Fibroblast of lung (primary cell): ENCODE measurements at regions not wholly inside any gene's neighbourhood (a gene's known extent, or its start where the extent isn't known, plus 50 kb on each side); places are given as distances from the start of the nearest gene placed in this dataset.

Experiments
- DNase-seq, 2 donors: peaks; one replicate each; pipeline versions ENCODE4 v3.0.0 to v3.0.0-alpha.2; 2010; ENCODE audit warnings: low read depth in 2 of 2
- H2AFZ ChIP-seq: 2 replicates; pipeline ENCODE4 v1.5.1; 2012; ENCODE audit warnings: low read length, control low read depth, inconsistent platforms
- H3K27ac ChIP-seq: 2 replicates; pipeline ENCODE4 v1.5.1; 2011; ENCODE audit warnings: low read length, control low read depth; ENCODE audit not compliant: insufficient read depth
- H3K27me3 ChIP-seq: 2 replicates; pipeline ENCODE4 v1.5.1; 2011; ENCODE audit warnings: mild to moderate bottlenecking, low read length; ENCODE audit not compliant: control insufficient read depth, insufficient read depth
- H3K36me3 ChIP-seq: 2 replicates; pipeline ENCODE4 v1.5.1; 2011; ENCODE audit warnings: low read length; ENCODE audit not compliant: control insufficient read depth, insufficient read depth
- H3K4me1 ChIP-seq: 2 replicates; pipeline ENCODE4 v1.5.1; 2011; ENCODE audit warnings: low read length; ENCODE audit not compliant: control insufficient read depth, insufficient read depth; ENCODE audit errors: extremely low read depth
- H3K4me2 ChIP-seq: 2 replicates; pipeline ENCODE4 v1.5.1; 2011; ENCODE audit warnings: low read length, control low read depth; ENCODE audit not compliant: insufficient read depth; ENCODE audit errors: extremely low read depth
- H3K4me3 ChIP-seq, 4 experiments: fragments of 200-600 bp in 1 of 4; sonication (generic) in 1 of 4; replicated peaks in 1 of 4; 2 replicates each; pipeline ENCODE4 v1.5.1; 2011 to 2016; ENCODE audit warnings: low read length in 4 of 4, low read depth in 3 of 4, mild to moderate bottlenecking in 3 of 4, control low read depth in 2 of 4, inconsistent platforms in 1 of 4, mixed read lengths in 1 of 4; ENCODE audit not compliant: insufficient read depth in 1 of 4; ENCODE audit errors: control extremely low read depth in 1 of 4
- H3K79me2 ChIP-seq: 2 replicates; pipeline ENCODE4 v1.5.1; 2012; ENCODE audit warnings: mild to moderate bottlenecking, low read length, inconsistent platforms; ENCODE audit not compliant: control insufficient read depth, insufficient read depth
- H3K9ac ChIP-seq: 2 replicates; pipeline ENCODE4 v1.5.1; 2011; ENCODE audit warnings: mild to moderate bottlenecking, low read length, control low read depth; ENCODE audit not compliant: insufficient read depth
- H3K9me3 ChIP-seq: 2 replicates; pipeline ENCODE4 v1.5.1; 2012; ENCODE audit warnings: low read depth, low read length; ENCODE audit not compliant: control insufficient read depth, insufficient read depth
- H4K20me1 ChIP-seq: 2 replicates; pipeline ENCODE4 v1.5.1; 2011; ENCODE audit warnings: low read length; ENCODE audit not compliant: control insufficient read depth, insufficient read depth; ENCODE audit errors: extremely low read depth
- CTCF ChIP-seq, 2 donors: IDR thresholded peaks in 1 of 2; conservative IDR thresholded peaks in 1 of 2; 1 replicate in 1 of 2; 2 replicates in 1 of 2; pipeline ENCODE4 v1.5.1; 2011 to 2012; ENCODE audit warnings: low read length in 2 of 2, control low read depth in 1 of 2, inconsistent platforms in 1 of 2, low read depth in 1 of 2, mild to moderate bottlenecking in 1 of 2
- EZH2 ChIP-seq: IDR thresholded peaks from 2 replicates; pipeline ENCODE4 v1.5.1; 2012; ENCODE audit warnings: low read length, control low read depth, mild to moderate bottlenecking; ENCODE audit errors: missing control alignments

- H3K27ac ChIP-seq, result no peak overlapping the region
- no peak overlapping the region for H2AFZ ChIP-seq
- H3K4me2 ChIP-seq, result no peak overlapping the region
- no peaks in the 10 kb centered on the region for H3K4me1 ChIP-seq
- no peaks in the 10 kb centered on the region for H4K20me1 ChIP-seq
- no peak for DNase-seq
- H3K36me3 ChIP-seq, result no peaks in the 10 kb centered on the region
- H3K9ac ChIP-seq, result no peak overlapping the region
- TF ChIP-seq CTCF (conservative IDR thresholded peaks at IDR 0.05 in 1 of 2, IDR thresholded peaks at IDR 0.05 in 1 of 2; ENCODE audit: low read depth in 1 of 2, low read length in 2 of 2), result no peak
- no peak for TF ChIP-seq EZH2
- H3K27me3 ChIP-seq, result no peaks in the 10 kb centered on the region
- no peaks in the 10 kb centered on the region for H3K9me3 ChIP-seq
- no peaks in the 10 kb centered on the region for H3K79me2 ChIP-seq
- H3K4me3 ChIP-seq, result no peak overlapping the region
Measured at GRCh38 chrX:42491137-42491907, 286.6 kb downstream of the PPP1R2C start.

GRCh38 chrX:42490111-42490510, 287.9 kb downstream of the PPP1R2C start:
- TF ChIP-seq EZH2, result no peak
- TF ChIP-seq CTCF (conservative IDR thresholded peaks at IDR 0.05 in 1 of 2, IDR thresholded peaks at IDR 0.05 in 1 of 2; ENCODE audit: low read depth in 1 of 2, low read length in 2 of 2), result no peak
- H3K4me1 ChIP-seq, result no peaks in the 10 kb centered on the region
- H3K27me3 ChIP-seq, result no peaks in the 10 kb centered on the region
- H3K36me3 ChIP-seq, result no peaks in the 10 kb centered on the region
- H3K27ac ChIP-seq, result no peak overlapping the region
- H3K9ac ChIP-seq, result no peak overlapping the region
- no peaks in the 10 kb centered on the region for H3K9me3 ChIP-seq
- no peak overlapping the region for H3K4me2 ChIP-seq
- no peak for DNase-seq
- H4K20me1 ChIP-seq, result no peaks in the 10 kb centered on the region
- H3K4me3 ChIP-seq, result no peak overlapping the region
- H3K79me2 ChIP-seq, result no peaks in the 10 kb centered on the region
- H2AFZ ChIP-seq, result no peak overlapping the region

- no peak overlapping the region for H2AFZ ChIP-seq
- H3K9ac ChIP-seq, result no peak overlapping the region
- H3K4me1 ChIP-seq, result no peaks in the 10 kb centered on the region
- no peaks in the 10 kb centered on the region for H3K9me3 ChIP-seq
- H3K4me3 ChIP-seq, result no peak overlapping the region
- H3K4me2 ChIP-seq, result no peak overlapping the region
- no peaks in the 10 kb centered on the region for H3K36me3 ChIP-seq
- DNase-seq, result peak in 1 of 2 donors; percentile 32
- H3K27ac ChIP-seq, result no peak overlapping the region
- no peak for TF ChIP-seq EZH2
- TF ChIP-seq CTCF (conservative IDR thresholded peaks at IDR 0.05 in 1 of 2, IDR thresholded peaks at IDR 0.05 in 1 of 2; ENCODE audit: low read depth in 1 of 2, low read length in 2 of 2), result no peak
- no peaks in the 10 kb centered on the region for H3K79me2 ChIP-seq
- H4K20me1 ChIP-seq, result no peaks in the 10 kb centered on the region
- no peaks in the 10 kb centered on the region for H3K27me3 ChIP-seq
Measured at GRCh38 chrX:42485601-42486000, 292.4 kb downstream of the PPP1R2C start.
